Breast epithelium (tissue), 3 donors: ENCODE measurements at regions not wholly inside any gene's neighbourhood (a gene's known extent, or its start where the extent isn't known, plus 50 kb on each side); places are given as distances from the start of the nearest gene placed in this dataset.

Source experiments
- CTCF ChIP-seq, 3 donors: fragments of 450-650 bp; IDR thresholded peaks; one replicate each; pipeline ENCODE4 v1.5.1; 2016 to 2017; ENCODE audit warnings: antibody characterized with exemption in 3 of 3, mild to moderate bottlenecking in 3 of 3, moderate library complexity in 3 of 3
- POLR2A ChIP-seq: fragments of 450-650 bp; IDR thresholded peaks from one replicate; pipeline ENCODE4 v1.6.1; 2016; ENCODE audit warnings: antibody characterized with exemption, mild to moderate bottlenecking, moderate library complexity
- POLR2AphosphoS5 ChIP-seq, 3 donors: sonication (generic); formaldehyde crosslinking; IDR thresholded peaks; one replicate each; pipeline ENCODE4 v1.6.1; 2017; ENCODE audit warnings: antibody characterized with exemption in 3 of 3

DNA sequence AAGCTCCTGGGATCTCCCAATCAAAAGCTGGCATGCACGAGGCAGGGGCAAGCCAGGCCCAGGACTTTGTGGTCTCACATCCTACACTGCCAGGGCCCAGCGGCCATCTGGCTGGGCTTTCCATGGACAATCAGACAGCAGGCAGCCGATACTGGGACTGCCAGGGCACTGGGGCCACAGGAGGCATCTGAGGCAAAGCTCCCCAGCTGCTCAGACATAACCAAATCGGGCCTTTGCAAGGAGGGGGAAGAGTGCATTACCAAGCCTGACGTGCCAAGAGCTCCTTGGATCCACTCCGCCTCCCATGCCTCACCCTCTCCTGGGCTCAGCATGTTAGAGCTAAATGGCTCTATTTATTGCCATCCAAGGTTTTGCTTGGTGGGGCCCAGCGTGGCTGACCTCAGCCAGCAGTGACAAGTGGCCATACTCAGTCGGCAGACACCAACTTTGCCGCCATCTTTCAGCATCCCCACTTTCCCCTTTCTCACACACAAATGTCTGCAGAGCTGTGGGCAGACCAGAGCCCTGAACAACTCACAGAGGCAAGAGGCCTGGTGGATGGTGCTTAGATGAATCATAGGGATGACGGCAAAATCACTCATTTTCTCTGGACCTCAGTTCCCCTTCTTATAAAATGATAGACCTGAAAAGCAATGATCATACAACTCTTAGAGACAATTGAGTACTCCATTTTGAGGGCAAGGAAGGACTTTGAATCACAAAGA is 200.8 kb downstream of the TTC32 start:
- TF ChIP-seq POLR2AphosphoS5 (IDR thresholded peaks at IDR 0.05): no peak
- no peak for TF ChIP-seq POLR2A
- no peak for TF ChIP-seq CTCF (IDR thresholded peaks at IDR 0.05)
